ENCODE measurements at regions not wholly inside any gene's neighbourhood (a gene's known extent, or its start where the extent isn't known, plus 50 kb on each side); places are given as distances from the start of the nearest gene placed in this dataset.

DNA sequence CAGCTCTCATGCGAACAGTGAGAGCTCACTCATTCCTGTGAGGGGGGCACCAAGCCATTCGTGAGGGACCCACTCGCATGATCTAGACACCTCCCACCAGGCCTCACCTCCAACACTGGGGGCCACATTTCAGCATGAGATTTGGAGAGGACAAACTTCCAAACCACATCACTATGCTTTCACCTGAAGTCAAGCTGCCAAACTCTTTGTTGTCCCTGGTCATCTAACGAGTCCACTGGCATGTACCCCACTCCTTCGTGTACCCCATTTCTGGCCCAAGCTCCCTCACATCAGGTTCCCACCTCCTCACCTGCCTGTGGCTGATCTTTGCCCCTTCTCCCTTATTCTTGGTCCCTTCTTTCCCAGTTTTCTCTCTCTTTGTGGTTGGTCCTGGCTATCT lies 198.9 kb downstream of the ADAMTS15 start:
- no TSS peak for BruUV-seq (replicated peaks)
- ChIA-PET CTCF (interaction anchor here (0.9 to 1.1 kb wide), 2 partner anchors 11 to 212 kb away, joined by 3 read pairs; no protein-coding TSS in a partner anchor), POLR2A (interaction anchor here (1.2 to 4.1 kb wide), 2 partner anchors 11 to 115 kb away, joined by 3 to 24 read pairs; no protein-coding TSS in a partner anchor)
- intact Hi-C loops (cut with micrococcal nuclease) = no loop called here
- Mint-ChIP-seq H3K4me3 (ENCODE audit: unreplicated experiment) (no peak overlapping the region), H3K9me3 (ENCODE audit: unreplicated experiment) (no peaks in the 10 kb centered on the region), H3K4me1 (ENCODE audit: insufficient read depth, unreplicated experiment) (no peaks in the 10 kb centered on the region), H3K27me3 (ENCODE audit: insufficient read depth, unreplicated experiment) (no peaks in the 10 kb centered on the region), H3K27ac (ENCODE audit: low read depth, unreplicated experiment) (no peak overlapping the region), H3K36me3 (ENCODE audit: insufficient read depth, unreplicated experiment) (no peaks in the 10 kb centered on the region)
- TF ChIP-seq, protein P1, sequence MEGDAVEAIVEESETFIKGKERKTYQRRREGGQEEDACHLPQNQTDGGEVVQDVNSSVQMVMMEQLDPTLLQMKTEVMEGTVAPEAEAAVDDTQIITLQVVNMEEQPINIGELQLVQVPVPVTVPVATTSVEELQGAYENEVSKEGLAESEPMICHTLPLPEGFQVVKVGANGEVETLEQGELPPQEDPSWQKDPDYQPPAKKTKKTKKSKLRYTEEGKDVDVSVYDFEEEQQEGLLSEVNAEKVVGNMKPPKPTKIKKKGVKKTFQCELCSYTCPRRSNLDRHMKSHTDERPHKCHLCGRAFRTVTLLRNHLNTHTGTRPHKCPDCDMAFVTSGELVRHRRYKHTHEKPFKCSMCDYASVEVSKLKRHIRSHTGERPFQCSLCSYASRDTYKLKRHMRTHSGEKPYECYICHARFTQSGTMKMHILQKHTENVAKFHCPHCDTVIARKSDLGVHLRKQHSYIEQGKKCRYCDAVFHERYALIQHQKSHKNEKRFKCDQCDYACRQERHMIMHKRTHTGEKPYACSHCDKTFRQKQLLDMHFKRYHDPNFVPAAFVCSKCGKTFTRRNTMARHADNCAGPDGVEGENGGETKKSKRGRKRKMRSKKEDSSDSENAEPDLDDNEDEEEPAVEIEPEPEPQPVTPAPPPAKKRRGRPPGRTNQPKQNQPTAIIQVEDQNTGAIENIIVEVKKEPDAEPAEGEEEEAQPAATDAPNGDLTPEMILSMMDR (IDR thresholded peaks at IDR 0.05; ENCODE audit: unreplicated experiment) = no peak
- no peak for DNase-seq (ENCODE audit: unreplicated experiment)

DNA sequence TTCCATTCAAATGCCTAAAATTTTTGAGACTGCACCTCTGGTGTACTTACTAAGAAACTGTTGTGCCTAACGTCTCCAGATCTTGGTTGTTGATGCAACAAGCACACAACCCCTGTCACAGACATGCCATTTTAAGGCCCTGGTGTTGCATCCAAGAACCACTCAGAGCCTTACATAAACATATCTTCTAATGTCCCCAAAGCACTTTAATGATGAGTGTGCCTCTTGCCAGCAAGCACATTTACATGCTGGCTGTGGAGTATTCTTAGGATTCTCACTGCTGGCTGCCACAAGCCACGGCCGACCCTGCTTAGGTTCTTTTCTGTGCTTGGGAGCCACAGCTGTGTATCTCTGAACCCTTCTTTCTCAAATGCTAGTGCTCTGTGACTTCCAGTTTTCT lies 201.4 kb downstream of the ADAMTS15 start:
- Mint-ChIP-seq H3K27ac (ENCODE audit: low read depth, unreplicated experiment) (no peak overlapping the region), H3K4me1 (ENCODE audit: insufficient read depth, unreplicated experiment) (peaks cover 22% of the 10 kb centered on the region), H3K36me3 (ENCODE audit: insufficient read depth, unreplicated experiment) (no peaks in the 10 kb centered on the region), H3K4me3 (ENCODE audit: unreplicated experiment) (no peak overlapping the region), H3K27me3 (ENCODE audit: insufficient read depth, unreplicated experiment) (no peaks in the 10 kb centered on the region), H3K9me3 (ENCODE audit: unreplicated experiment) (no peaks in the 10 kb centered on the region)
- BruUV-seq (replicated peaks) = no TSS peak
- TF ChIP-seq, protein P1 (IDR thresholded peaks at IDR 0.05; ENCODE audit: unreplicated experiment) = no peak
- CTCF ChIA-PET = interaction anchor here (0.7 kb wide), 1 partner anchor 13 kb away, joined by 3 read pairs; no protein-coding TSS in a partner anchor
- no peak for DNase-seq (ENCODE audit: unreplicated experiment)
- intact Hi-C loops (cut with micrococcal nuclease) = no loop called here
- POLR2A ChIA-PET = interaction anchor here (4.1 kb wide), 1 partner anchor 14 kb away, joined by 24 read pairs; no protein-coding TSS in a partner anchor

DNA sequence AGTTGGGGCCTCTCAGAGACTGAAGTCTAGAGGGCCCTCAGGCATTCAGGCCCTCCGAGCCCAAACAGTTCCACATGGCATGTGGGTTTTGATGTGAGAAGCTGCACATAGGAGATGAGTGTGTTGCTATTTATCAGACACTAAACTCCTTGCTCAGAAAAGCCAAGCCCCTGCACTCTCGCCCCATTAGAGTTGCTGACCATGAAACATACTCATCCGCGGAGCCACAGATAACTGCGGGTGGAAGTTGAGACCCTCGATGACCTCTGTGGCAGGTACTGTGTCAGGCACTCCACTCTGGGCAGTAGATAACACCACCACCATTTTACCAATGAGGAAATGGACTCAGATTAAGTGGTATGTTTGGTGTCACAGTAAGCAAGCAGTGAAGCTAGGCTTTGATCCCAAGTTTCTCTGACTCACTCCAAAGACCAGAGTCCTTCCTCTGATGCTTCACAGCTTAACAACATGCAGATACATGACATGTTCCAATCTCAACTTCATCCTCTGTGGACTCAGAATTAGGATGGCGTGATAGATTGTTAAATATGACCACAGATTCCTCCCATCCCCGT lies 202.1 kb downstream of the ADAMTS15 start:
- POLR2A ChIA-PET = interaction anchor here (0.7 to 1.2 kb wide), 3 partner anchors 16 to 124 kb away, joined by 3 read pairs; no protein-coding TSS in a partner anchor
- Mint-ChIP-seq H3K9me3 (ENCODE audit: unreplicated experiment) (no peaks in the 10 kb centered on the region), H3K4me3 (ENCODE audit: unreplicated experiment) (no peak overlapping the region), H3K27ac (ENCODE audit: low read depth, unreplicated experiment) (no peak overlapping the region), H3K4me1 (ENCODE audit: insufficient read depth, unreplicated experiment) (peaks cover 26% of the 10 kb centered on the region), H3K27me3 (ENCODE audit: insufficient read depth, unreplicated experiment) (no peaks in the 10 kb centered on the region), H3K36me3 (ENCODE audit: insufficient read depth, unreplicated experiment) (no peaks in the 10 kb centered on the region)
- TF ChIP-seq, protein P1 (IDR thresholded peaks at IDR 0.05; ENCODE audit: unreplicated experiment) = no peak
- BruUV-seq (replicated peaks) = no TSS peak
- CTCF ChIA-PET = interaction anchor here (0.8 kb wide), 1 partner anchor 216 kb away, joined by 3 read pairs; no protein-coding TSS in a partner anchor
- intact Hi-C loops (cut with micrococcal nuclease) = no loop called here
- no peak for DNase-seq (ENCODE audit: unreplicated experiment)

DNA sequence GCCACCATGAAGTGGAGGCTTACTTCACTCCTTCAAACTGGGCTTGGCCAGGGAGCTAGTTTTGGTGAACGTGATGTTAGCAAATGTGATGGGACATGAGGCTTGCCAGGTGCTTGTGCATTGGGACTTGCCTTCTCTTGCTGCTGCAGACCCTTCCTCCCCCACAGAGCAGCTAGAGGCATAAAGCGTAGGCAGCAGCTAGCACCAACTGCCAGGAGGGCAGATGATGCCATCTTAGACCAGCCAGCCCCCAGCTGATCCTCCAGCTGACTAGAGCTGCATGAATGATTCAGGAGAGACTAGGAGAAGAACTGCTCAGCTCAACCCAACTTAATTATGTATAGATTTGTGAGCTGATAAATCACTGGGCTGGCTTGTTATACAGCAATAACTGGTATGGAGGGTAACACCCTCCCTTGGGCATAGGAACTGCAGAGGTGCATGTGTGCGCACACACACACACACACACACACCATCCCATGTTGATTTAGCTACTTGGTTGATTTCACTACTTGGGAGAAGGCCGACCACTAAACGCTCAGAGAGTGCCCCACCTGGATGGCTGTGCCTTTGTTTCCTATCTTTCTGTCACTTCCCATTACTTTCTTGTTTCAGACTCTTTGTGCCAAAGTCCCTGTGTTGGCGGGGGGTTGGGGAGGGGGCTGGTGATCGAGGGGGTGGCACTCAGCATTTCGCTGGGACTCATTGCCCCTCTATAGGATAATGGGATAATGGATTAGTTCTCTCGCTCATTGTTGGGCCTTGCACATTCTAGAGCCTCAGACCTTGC lies 202.8 kb downstream of the ADAMTS15 start:
- Mint-ChIP-seq H3K4me1 (ENCODE audit: insufficient read depth, unreplicated experiment) (peaks cover 26% of the 10 kb centered on the region), H3K27me3 (ENCODE audit: insufficient read depth, unreplicated experiment) (no peaks in the 10 kb centered on the region), H3K4me3 (ENCODE audit: unreplicated experiment) (no peak overlapping the region), H3K36me3 (ENCODE audit: insufficient read depth, unreplicated experiment) (no peaks in the 10 kb centered on the region), H3K27ac (ENCODE audit: low read depth, unreplicated experiment) (no peak overlapping the region), H3K9me3 (ENCODE audit: unreplicated experiment) (no peaks in the 10 kb centered on the region)
- TF ChIP-seq, protein P1 (IDR thresholded peaks at IDR 0.05; ENCODE audit: unreplicated experiment) = no peak
- no peak for DNase-seq (ENCODE audit: unreplicated experiment)
- POLR2A ChIA-PET = interaction anchor here (1.2 kb wide), 2 partner anchors 16 to 20 kb away, joined by 3 read pairs; no protein-coding TSS in a partner anchor
- intact Hi-C loops (cut with micrococcal nuclease) = no loop called here
- no TSS peak for BruUV-seq (replicated peaks)
- CTCF ChIA-PET = interaction anchor here (0.8 kb wide), 1 partner anchor 216 kb away, joined by 3 read pairs; no protein-coding TSS in a partner anchor

Measured in MCF 10A (cell line).